Keratinocyte (primary cell): ENCODE measurements at regions not wholly inside any gene's neighbourhood (a gene's known extent, or its start where the extent isn't known, plus 50 kb on each side); places are given as distances from the start of the nearest gene placed in this dataset.

Experiments used
- DNase-seq: peaks from one replicate; pipeline ENCODE4 v3.0.0-alpha.2; 2011; ENCODE audit warnings: low read depth, missing footprints, low spot score
- FAIRE-seq: peaks from 2 replicates; lab custom pipeline; 2011; peaks lifted over from hg19 to GRCh38; lab: Jason Lieb, UNC
- H2AFZ ChIP-seq: 2 replicates; pipeline ENCODE4 v1.6.0; 2012; ENCODE audit warnings: low read length, control low read depth, inconsistent platforms; ENCODE audit not compliant: control insufficient read depth
- H3K27ac ChIP-seq: 2 replicates; pipeline ENCODE4 v1.5.1; 2011; ENCODE audit warnings: low read length; ENCODE audit not compliant: control insufficient read depth, insufficient read depth
- H3K27me3 ChIP-seq: 3 replicates; pipeline ENCODE4 v1.6.0; 2011; ENCODE audit warnings: low read length; ENCODE audit not compliant: control insufficient read depth, insufficient read depth; ENCODE audit errors: extremely low read depth
- H3K36me3 ChIP-seq, 2 experiments: 2 replicates in 1 of 2; 3 replicates in 1 of 2; pipeline ENCODE4 v1.5.1; 2011; ENCODE audit warnings: low read length in 2 of 2, mild to moderate bottlenecking in 1 of 2; ENCODE audit not compliant: control insufficient read depth in 2 of 2, insufficient read depth in 2 of 2; ENCODE audit errors: extremely low read depth in 1 of 2
- H3K4me1 ChIP-seq: 3 replicates; pipeline ENCODE4 v1.5.1; 2011; ENCODE audit warnings: low read length; ENCODE audit not compliant: control insufficient read depth, insufficient read depth; ENCODE audit errors: extremely low read depth
- H3K4me2 ChIP-seq: 3 replicates; pipeline ENCODE4 v1.6.0; 2011; ENCODE audit warnings: low read depth, low read length; ENCODE audit not compliant: control insufficient read depth, insufficient read depth; ENCODE audit errors: extremely low read depth
- H3K4me3 ChIP-seq, 3 experiments: fragments of 200-600 bp in 1 of 3; sonication (generic) in 1 of 3; 2 replicates in 2 of 3; 3 replicates in 1 of 3; pipeline ENCODE4 v1.5.1; 2011 to 2016; ENCODE audit warnings: low read length in 3 of 3, mild to moderate bottlenecking in 3 of 3, control low read depth in 2 of 3, inconsistent platforms in 1 of 3, low read depth in 1 of 3, mixed read lengths in 1 of 3, mixed run types in 1 of 3, moderate library complexity in 1 of 3; ENCODE audit not compliant: control insufficient read depth in 2 of 3, insufficient read depth in 2 of 3; ENCODE audit errors: extremely low read depth in 1 of 3
- H3K79me2 ChIP-seq: 2 replicates; pipeline ENCODE4 v1.6.0; 2012; ENCODE audit warnings: low read length; ENCODE audit not compliant: control insufficient read depth, insufficient read depth
- H3K9ac ChIP-seq: 3 replicates; pipeline ENCODE4 v1.6.0; 2011; ENCODE audit warnings: low read length; ENCODE audit not compliant: control insufficient read depth, insufficient read depth; ENCODE audit errors: extremely low read depth
- H3K9me1 ChIP-seq: 3 replicates; pipeline ENCODE4 v1.6.0; 2011; ENCODE audit warnings: low read length; ENCODE audit not compliant: control insufficient read depth, insufficient read depth; ENCODE audit errors: extremely low read depth
- H3K9me3 ChIP-seq: 2 replicates; pipeline ENCODE4 v1.5.1; 2012; ENCODE audit warnings: low read depth, low read length; ENCODE audit not compliant: control insufficient read depth
- H4K20me1 ChIP-seq: 3 replicates; pipeline ENCODE4 v1.6.0; 2011; ENCODE audit warnings: low read length; ENCODE audit not compliant: control insufficient read depth, insufficient read depth; ENCODE audit errors: extremely low read depth
- CTCF ChIP-seq, 3 experiments: IDR thresholded peaks in 1 of 3; conservative IDR thresholded peaks in 1 of 3; optimal IDR thresholded peaks in 1 of 3; 2 replicates in 2 of 3; 3 replicates in 1 of 3; pipeline versions ENCODE3 to v1.5.1; 2011; ENCODE audit warnings: low read length in 3 of 3, mild to moderate bottlenecking in 3 of 3, moderate library complexity in 2 of 3, control low read depth in 1 of 3, inconsistent platforms in 1 of 3; ENCODE audit not compliant: insufficient read depth in 2 of 3; ENCODE audit errors: extremely low read depth in 1 of 3
- EZH2 ChIP-seq: IDR thresholded peaks from one replicate; pipeline ENCODE4 v1.6.1; 2012; ENCODE audit warnings: inconsistent platforms, mild to moderate bottlenecking, low read length, moderate library complexity
- dilution Hi-C: fragments of 300-500 bp; cut with MboI; formaldehyde crosslinking; loops from one replicate; pipeline ENCODE4 v1.7.0; 2020; ENCODE audit warnings: low sequenced_read_pairs; ENCODE audit not compliant: extremely low pct_ligation_motif_present

- no peaks in the 10 kb centered on the region for H3K36me3 ChIP-seq
- no peak overlapping the region for H2AFZ ChIP-seq
- no peak overlapping the region for H3K4me3 ChIP-seq
- H3K9ac ChIP-seq = no peak overlapping the region
- H3K79me2 ChIP-seq = no peaks in the 10 kb centered on the region
- no peaks in the 10 kb centered on the region for H4K20me1 ChIP-seq
- dilution Hi-C loops = no loop called here
- no peaks in the 10 kb centered on the region for H3K9me3 ChIP-seq
- peaks cover 3% of the 10 kb centered on the region for H3K27me3 ChIP-seq
- no peak overlapping the region for H3K4me2 ChIP-seq
- DNase-seq (no peak), FAIRE-seq (no peak)
- no peaks in the 10 kb centered on the region for H3K9me1 ChIP-seq
- peak in 1 of 3 experiments; percentile 4 for TF ChIP-seq CTCF (optimal IDR thresholded peaks at IDR 0.05 in 1 of 3, IDR thresholded peaks at IDR 0.05 in 1 of 3, conservative IDR thresholded peaks at IDR 0.05 in 1 of 3; ENCODE audit: extremely low read depth in 1 of 3, insufficient read depth in 2 of 3, low read length in 3 of 3)
- TF ChIP-seq EZH2 = no peak
- H3K27ac ChIP-seq = no peak overlapping the region
- H3K4me1 ChIP-seq = peaks cover 5% of the 10 kb centered on the region
Observed at GRCh38 chr6:43912598-43913371, 142.8 kb downstream of the VEGFA start.

GRCh38 chr6:43912116-43912577 lies 142.1 kb downstream of the VEGFA start:
- H3K4me3 ChIP-seq = no peak overlapping the region
- H3K4me1 ChIP-seq = peaks cover 5% of the 10 kb centered on the region
- FAIRE-seq (no peak), DNase-seq (no peak)
- H3K4me2 ChIP-seq = no peak overlapping the region
- H3K27me3 ChIP-seq = peaks cover 3% of the 10 kb centered on the region
- H3K27ac ChIP-seq = no peak overlapping the region
- no peak overlapping the region for H2AFZ ChIP-seq
- no peaks in the 10 kb centered on the region for H3K9me3 ChIP-seq
- dilution Hi-C loops = no loop called here
- H3K36me3 ChIP-seq = no peaks in the 10 kb centered on the region
- no peaks in the 10 kb centered on the region for H3K79me2 ChIP-seq
- H3K9ac ChIP-seq = no peak overlapping the region
- H4K20me1 ChIP-seq = no peaks in the 10 kb centered on the region
- H3K9me1 ChIP-seq = no peaks in the 10 kb centered on the region
- no peak for TF ChIP-seq EZH2
- TF ChIP-seq CTCF (optimal IDR thresholded peaks at IDR 0.05 in 1 of 3, IDR thresholded peaks at IDR 0.05 in 1 of 3, conservative IDR thresholded peaks at IDR 0.05 in 1 of 3; ENCODE audit: extremely low read depth in 1 of 3, insufficient read depth in 2 of 3, low read length in 3 of 3) = no peak
